DOHH2 (cell line): ENCODE measurements at regions not wholly inside any gene's neighbourhood (a gene's known extent, or its start where the extent isn't known, plus 50 kb on each side); places are given as distances from the start of the nearest gene placed in this dataset.
A peak's percentile ranks its signal among the peaks of the same experiment; 100 is the strongest.

Experiments
- H3F3A ChIP-seq: fragments of 200-600 bp; sonication (generic), shearing (Covaris generic); 2 replicates; pipeline ENCODE4 v1.6.0; 2016; ENCODE audit warnings: antibody characterized with exemption, mild to moderate bottlenecking; ENCODE audit not compliant: control insufficient read depth, insufficient read depth
- H3K27ac ChIP-seq: fragments of 200-600 bp; sonication (generic); 2 replicates; pipeline ENCODE4 v1.5.1; 2014; ENCODE audit warnings: low read depth, mild to moderate bottlenecking, low read length, moderate library complexity
- H3K27me3 ChIP-seq: fragments of 200-600 bp; sonication (generic); 2 replicates; pipeline ENCODE4 v1.6.1; 2014; ENCODE audit warnings: mild to moderate bottlenecking, low read length, mixed read lengths; ENCODE audit not compliant: control insufficient read depth
- H3K36me3 ChIP-seq: fragments of 200-600 bp; sonication (generic); 2 replicates; pipeline ENCODE4 v1.6.1; 2014; ENCODE audit warnings: mild to moderate bottlenecking, low read length, moderate library complexity, mixed read lengths; ENCODE audit not compliant: control insufficient read depth
- H3K4me1 ChIP-seq: fragments of 200-600 bp; sonication (generic); 2 replicates; pipeline ENCODE4 v1.6.1; 2014; ENCODE audit warnings: mild to moderate bottlenecking, low read length, mixed read lengths; ENCODE audit not compliant: control insufficient read depth
- H3K4me2 ChIP-seq: fragments of 200-600 bp; sonication (generic); 2 replicates; pipeline ENCODE4 v1.6.0; 2014; ENCODE audit warnings: mild to moderate bottlenecking, low read length, moderate library complexity
- H3K4me3 ChIP-seq: fragments of 200-600 bp; sonication (generic); 2 replicates; pipeline ENCODE4 v1.5.1; 2014; ENCODE audit warnings: mild to moderate bottlenecking, low read length, mixed read lengths
- H3K79me2 ChIP-seq: fragments of 200-600 bp; sonication (generic); 2 replicates; pipeline ENCODE4 v1.6.1; 2014; ENCODE audit warnings: mild to moderate bottlenecking, low read length, mixed read lengths; ENCODE audit not compliant: control insufficient read depth
- H3K9me2 ChIP-seq: fragments of 200-600 bp; sonication (generic); replicated peaks from 2 replicates; pipeline ENCODE4 v1.6.1; 2014; ENCODE audit warnings: mild to moderate bottlenecking, low read length, mixed read lengths; ENCODE audit not compliant: control insufficient read depth
- H3K9me3 ChIP-seq: fragments of 200-600 bp; sonication (generic); 2 replicates; pipeline ENCODE4 v1.6.1; 2014; ENCODE audit warnings: antibody characterized with exemption, low read length, mixed read lengths; ENCODE audit not compliant: control insufficient read depth, insufficient read depth
- H4K20me1 ChIP-seq: fragments of 200-600 bp; sonication (generic); 2 replicates; pipeline ENCODE4 v1.6.0; 2014; ENCODE audit warnings: low read depth, mild to moderate bottlenecking, antibody characterized with exemption, low read length, moderate library complexity; ENCODE audit not compliant: control insufficient read depth, insufficient read depth
- CTCF ChIP-seq: fragments of 200-600 bp; sonication (generic); IDR thresholded peaks from one replicate; pipeline ENCODE4 v1.5.1; 2014; ENCODE audit warnings: antibody characterized with exemption, mild to moderate bottlenecking, low read depth, low read length; ENCODE audit not compliant: poor library complexity, severe bottlenecking
- EZH2phosphoT487 ChIP-seq: fragments of 200-600 bp; sonication (generic); IDR thresholded peaks from 2 replicates; pipeline ENCODE4 v1.6.1; 2017; ENCODE audit warnings: borderline replicate concordance, mild to moderate bottlenecking, antibody characterized with exemption, low read length, moderate library complexity, mixed read lengths

DNA sequence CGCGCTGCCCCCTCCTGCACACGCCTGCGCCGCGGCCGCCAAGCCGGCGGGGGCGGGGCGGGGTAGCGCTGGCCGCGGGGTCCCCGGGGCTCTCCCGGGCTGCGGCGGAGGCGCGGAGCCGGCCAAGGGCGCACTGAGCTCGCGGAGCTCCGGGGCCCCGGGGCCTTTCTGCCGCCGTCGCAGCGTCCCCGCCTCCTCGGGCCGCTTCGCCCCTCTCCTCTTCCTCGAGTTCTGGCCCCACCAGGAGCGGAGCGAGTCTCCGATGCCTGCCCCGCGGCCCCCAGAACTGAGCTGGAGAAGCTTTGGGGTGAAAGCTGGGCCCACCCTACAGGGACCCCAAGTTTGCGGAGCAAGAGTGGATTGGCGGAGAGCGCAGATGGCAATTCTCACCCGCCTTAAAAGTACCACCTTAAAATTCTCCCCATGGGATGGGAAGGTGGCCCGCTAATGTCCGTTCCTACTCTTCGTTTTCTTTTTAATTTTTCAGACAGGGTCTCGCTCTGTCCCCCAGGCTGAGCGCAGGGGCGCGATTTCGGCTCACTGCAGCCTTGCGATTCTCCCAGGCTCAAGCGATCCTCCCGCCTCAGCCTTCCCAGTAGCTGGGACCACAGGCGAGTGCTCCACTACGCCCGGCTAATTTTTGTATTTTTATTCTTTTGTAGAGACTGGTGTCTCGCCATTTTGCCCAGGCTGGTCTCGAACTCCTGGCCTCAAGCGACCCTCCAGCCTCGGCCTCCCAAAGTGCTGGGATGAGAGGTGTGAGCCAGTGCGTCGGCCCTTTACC is 129.6 kb downstream of the NDUFA12 start:
- Histone ChIP-seq H3K9me3 (no peaks in the 10 kb centered on the region), H3K36me3 (no peaks in the 10 kb centered on the region), H3K27me3 (peaks cover 40% of the 10 kb centered on the region), H3K79me2 (no peaks in the 10 kb centered on the region), H3K27ac (no peak overlapping the region), H3K4me2 (peak overlapping the region; percentile 52), H4K20me1 (no peaks in the 10 kb centered on the region), H3F3A (no peaks in the 10 kb centered on the region), H3K4me3 (peak overlapping the region; percentile 40; the same call in 1 of the 2 replicates), H3K4me1 (peaks cover 29% of the 10 kb centered on the region), H3K9me2 (no peaks in the 10 kb centered on the region)
- no peak for TF ChIP-seq CTCF
- TF ChIP-seq EZH2phosphoT487 = peak; percentile 86

- Histone ChIP-seq H3K27ac (no peak overlapping the region), H3K9me2 (no peaks in the 10 kb centered on the region), H3K4me2 (peak overlapping the region; percentile 49), H3F3A (no peaks in the 10 kb centered on the region), H3K4me1 (peaks cover 29% of the 10 kb centered on the region), H3K27me3 (peaks cover 40% of the 10 kb centered on the region), H3K4me3 (peak overlapping the region; percentile 41), H3K79me2 (no peaks in the 10 kb centered on the region), H4K20me1 (no peaks in the 10 kb centered on the region), H3K36me3 (no peaks in the 10 kb centered on the region), H3K9me3 (no peaks in the 10 kb centered on the region)
- TF ChIP-seq CTCF = no peak
- TF ChIP-seq EZH2phosphoT487 = no peak; the same call in 1 of the 2 replicates
Observed at GRCh38 chr12:94872971-94873733, 130.3 kb downstream of the NDUFA12 start.

- H4K20me1 ChIP-seq = no peaks in the 10 kb centered on the region
- no peaks in the 10 kb centered on the region for H3K36me3 ChIP-seq
- H3K4me1 ChIP-seq = peaks cover 29% of the 10 kb centered on the region
- H3K4me3 ChIP-seq = no peak overlapping the region
- H3K27ac ChIP-seq = no peak overlapping the region
- H3K9me3 ChIP-seq = no peaks in the 10 kb centered on the region
- peaks cover 40% of the 10 kb centered on the region for H3K27me3 ChIP-seq
- H3K4me2 ChIP-seq = peak overlapping the region; percentile 49; the same call in 1 of the 2 replicates
- TF ChIP-seq CTCF = no peak
- no peak for TF ChIP-seq EZH2phosphoT487
- no peaks in the 10 kb centered on the region for H3F3A ChIP-seq
- H3K9me2 ChIP-seq = no peaks in the 10 kb centered on the region
- H3K79me2 ChIP-seq = no peaks in the 10 kb centered on the region
Observed at GRCh38 chr12:94872671-94872970, 130.9 kb downstream of the NDUFA12 start.
